ENCODE measurements at regions not wholly inside any gene's neighbourhood (a gene's known extent, or its start where the extent isn't known, plus 50 kb on each side); places are given as distances from the start of the nearest gene placed in this dataset.

DNA sequence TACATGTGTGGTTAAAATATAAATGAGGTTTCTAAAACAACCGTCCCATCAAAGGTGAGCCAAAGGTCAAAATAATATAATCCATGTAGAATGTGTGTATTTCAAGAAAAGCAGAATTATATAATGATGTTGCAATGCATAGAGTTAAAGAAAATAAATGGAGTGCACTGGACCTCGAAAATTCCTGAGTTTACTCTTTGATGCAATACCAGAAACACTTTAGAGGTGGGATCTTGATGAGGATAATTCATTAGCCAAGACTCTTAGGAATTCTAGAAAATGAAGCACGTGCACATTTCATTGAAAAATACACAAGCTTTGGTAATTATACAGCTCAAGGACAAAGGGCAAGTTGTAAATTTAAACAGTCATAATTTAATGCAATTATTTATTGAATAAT lies 508.9 kb upstream of the ARGLU1 start:
- H3K36me3 ChIP-seq = no peaks in the 10 kb centered on the region
- peaks cover 0 to 9% (median 0%) of the 10 kb centered on the region in 12 donors for H3K4me1 ChIP-seq
- ATAC-seq (no peak), DNase-seq (no peak)
- H3K27ac ChIP-seq = no peak overlapping the region
- no peak overlapping the region for H3K4me3 ChIP-seq
- peaks cover 0 to 11% (median 0%) of the 10 kb centered on the region in 12 donors for H3K9me3 ChIP-seq
- H3K27me3 ChIP-seq = no peaks in the 10 kb centered on the region
- WGBS, 4 donors = 81 to 86% (median 83%) methylated on average over 3 of the region's 3 CpGs
- intact Hi-C loops (cut with DNase I) = no loop called here
- TF ChIP-seq, protein P1, sequence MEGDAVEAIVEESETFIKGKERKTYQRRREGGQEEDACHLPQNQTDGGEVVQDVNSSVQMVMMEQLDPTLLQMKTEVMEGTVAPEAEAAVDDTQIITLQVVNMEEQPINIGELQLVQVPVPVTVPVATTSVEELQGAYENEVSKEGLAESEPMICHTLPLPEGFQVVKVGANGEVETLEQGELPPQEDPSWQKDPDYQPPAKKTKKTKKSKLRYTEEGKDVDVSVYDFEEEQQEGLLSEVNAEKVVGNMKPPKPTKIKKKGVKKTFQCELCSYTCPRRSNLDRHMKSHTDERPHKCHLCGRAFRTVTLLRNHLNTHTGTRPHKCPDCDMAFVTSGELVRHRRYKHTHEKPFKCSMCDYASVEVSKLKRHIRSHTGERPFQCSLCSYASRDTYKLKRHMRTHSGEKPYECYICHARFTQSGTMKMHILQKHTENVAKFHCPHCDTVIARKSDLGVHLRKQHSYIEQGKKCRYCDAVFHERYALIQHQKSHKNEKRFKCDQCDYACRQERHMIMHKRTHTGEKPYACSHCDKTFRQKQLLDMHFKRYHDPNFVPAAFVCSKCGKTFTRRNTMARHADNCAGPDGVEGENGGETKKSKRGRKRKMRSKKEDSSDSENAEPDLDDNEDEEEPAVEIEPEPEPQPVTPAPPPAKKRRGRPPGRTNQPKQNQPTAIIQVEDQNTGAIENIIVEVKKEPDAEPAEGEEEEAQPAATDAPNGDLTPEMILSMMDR (IDR thresholded peaks at IDR 0.05) = no peak
- no peak for TF ChIP-seq POLR2A (IDR thresholded peaks at IDR 0.05)

GRCh38 chr13:107075576-107075975 lies 507.6 kb upstream of the ARGLU1 start:
- H3K4me3 ChIP-seq = no peak overlapping the region
- peaks cover 0 to 9% (median 0%) of the 10 kb centered on the region in 12 donors for H3K4me1 ChIP-seq
- no peaks in the 10 kb centered on the region for H3K27me3 ChIP-seq
- H3K9me3 ChIP-seq = peaks cover 0 to 11% (median 0%) of the 10 kb centered on the region in 12 donors
- H3K36me3 ChIP-seq = no peaks in the 10 kb centered on the region
- H3K27ac ChIP-seq = no peak overlapping the region
- TF ChIP-seq, protein P1 (IDR thresholded peaks at IDR 0.05) = no peak
- no peak for TF ChIP-seq POLR2A (IDR thresholded peaks at IDR 0.05)
- 89 to 94% (median 93%) methylated on average over 6 of the region's 6 CpGs for WGBS, 4 donors
- intact Hi-C loops (cut with DNase I) = no loop called here
- DNase-seq (no peak), ATAC-seq (no peak)

- no peak for DNase-seq
- no peak overlapping the region for H3K4me3 ChIP-seq
- intact Hi-C loops (cut with DNase I) = no loop called here
- TF ChIP-seq, protein P1 (IDR thresholded peaks at IDR 0.05) = no peak
- TF ChIP-seq POLR2A (IDR thresholded peaks at IDR 0.05) = no peak
- no peaks in the 10 kb centered on the region for H3K4me1 ChIP-seq
- H3K9me3 ChIP-seq = peaks cover 0 to 11% (median 0%) of the 10 kb centered on the region in 12 donors
- no peaks in the 10 kb centered on the region for H3K27me3 ChIP-seq
- WGBS, 4 donors = 72 to 73% (median 73%) methylated on average over 5 of the region's 5 CpGs
- H3K36me3 ChIP-seq = no peaks in the 10 kb centered on the region
- no peak for ATAC-seq
- no peak overlapping the region for H3K27ac ChIP-seq
Observed at GRCh38 chr13:107070792-107071191, 502.9 kb upstream of the ARGLU1 start.

GRCh38 chr13:107069108-107069776 lies 501.3 kb upstream of the ARGLU1 start:
- no peak for TF ChIP-seq POLR2A (IDR thresholded peaks at IDR 0.05)
- ATAC-seq (no peak), DNase-seq (no peak)
- Histone ChIP-seq H3K4me3 (no peak overlapping the region), H3K4me1 (no peaks in the 10 kb centered on the region), H3K27me3 (no peaks in the 10 kb centered on the region), H3K27ac (no peak overlapping the region), H3K9me3 (no peaks in the 10 kb centered on the region), H3K36me3 (no peaks in the 10 kb centered on the region)
- 48 to 63% (median 59%) methylated on average over 4 of the region's 4 CpGs for WGBS, 4 donors
- intact Hi-C loops (cut with DNase I) = no loop called here

DNA sequence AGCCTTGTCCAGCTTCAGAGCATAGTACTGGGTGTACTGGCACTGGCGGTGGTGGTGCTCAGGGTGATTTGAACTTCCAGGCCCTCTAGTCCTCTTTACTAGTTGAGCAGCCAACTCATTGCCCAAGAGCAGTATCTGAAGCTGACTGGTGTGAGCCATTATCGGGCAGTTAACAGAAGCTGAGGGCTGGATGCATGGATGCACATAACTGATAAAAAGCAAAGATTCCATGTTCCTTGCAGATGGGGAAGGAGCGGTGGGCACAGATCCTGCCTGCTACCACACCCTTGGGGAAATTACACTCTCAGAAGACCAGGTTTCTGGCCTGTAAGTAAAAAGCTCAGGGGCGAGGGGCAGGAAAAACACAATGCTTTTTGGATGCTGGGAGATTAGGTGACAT lies 499.4 kb upstream of the ARGLU1 start:
- intact Hi-C loops (cut with DNase I) = no loop called here
- no peak for TF ChIP-seq POLR2A (IDR thresholded peaks at IDR 0.05)
- TF ChIP-seq, protein P1 (IDR thresholded peaks at IDR 0.05) = no peak
- ATAC-seq (no peak), DNase-seq (no peak)
- Histone ChIP-seq H3K9me3 (no peaks in the 10 kb centered on the region), H3K4me1 (no peaks in the 10 kb centered on the region), H3K27ac (no peak overlapping the region), H3K36me3 (no peaks in the 10 kb centered on the region), H3K27me3 (no peaks in the 10 kb centered on the region), H3K4me3 (no peak overlapping the region)
- 89 to 94% (median 92%) methylated on average over 4 of the region's 4 CpGs for WGBS, 4 donors
